ENCODE measurements at regions not wholly inside any gene's neighbourhood (a gene's known extent, or its start where the extent isn't known, plus 50 kb on each side); places are given as distances from the start of the nearest gene placed in this dataset.

GRCh38 chr2:16181062-16181740, 240.9 kb downstream of the MYCN start:
- no peak overlapping the region for H3K4me3 ChIP-seq (ENCODE audit: low read depth, low read length)
- no peak for DNase-seq (ENCODE audit: low read depth)
- no peak for TF ChIP-seq CTCF (conservative IDR thresholded peaks at IDR 0.05; ENCODE audit: low read depth, low read length)

GRCh38 chr2:16180631-16181030, 240.3 kb downstream of the MYCN start:
- DNase-seq (ENCODE audit: low read depth): no peak
- no peak for TF ChIP-seq CTCF (conservative IDR thresholded peaks at IDR 0.05; ENCODE audit: low read depth, low read length)
- H3K4me3 ChIP-seq (ENCODE audit: low read depth, low read length): no peak overlapping the region

- no peak for DNase-seq (ENCODE audit: low read depth)
- TF ChIP-seq CTCF (conservative IDR thresholded peaks at IDR 0.05; ENCODE audit: low read depth, low read length): no peak
- no peak overlapping the region for H3K4me3 ChIP-seq (ENCODE audit: low read depth, low read length)
These were observed 239.5 kb downstream of the MYCN start for GRCh38 chr2:16179701-16180416.

- no peak for TF ChIP-seq CTCF (conservative IDR thresholded peaks at IDR 0.05; ENCODE audit: low read depth, low read length)
- no peak for DNase-seq (ENCODE audit: low read depth)
- H3K4me3 ChIP-seq (ENCODE audit: low read depth, low read length): no peak overlapping the region
These were observed 238.3 kb downstream of the MYCN start for GRCh38 chr2:16178551-16179130.

GRCh38 chr2:16177671-16178180, 237.4 kb downstream of the MYCN start:
- DNase-seq (ENCODE audit: low read depth): no peak
- no peak for TF ChIP-seq CTCF (conservative IDR thresholded peaks at IDR 0.05; ENCODE audit: low read depth, low read length)
- no peak overlapping the region for H3K4me3 ChIP-seq (ENCODE audit: low read depth, low read length)

GRCh38 chr2:16176971-16177480, 236.7 kb downstream of the MYCN start:
- no peak for TF ChIP-seq CTCF (conservative IDR thresholded peaks at IDR 0.05; ENCODE audit: low read depth, low read length)

More at GRCh38 chr2:16176971-16177480, 236.7 kb downstream of the MYCN start:
- no peak overlapping the region for H3K4me3 ChIP-seq (ENCODE audit: low read depth, low read length)
- DNase-seq (ENCODE audit: low read depth): no peak

All from choroid plexus epithelial cell (primary cell).